Natural killer cell (primary cell): ENCODE measurements at regions not wholly inside any gene's neighbourhood (a gene's known extent, or its start where the extent isn't known, plus 50 kb on each side); places are given as distances from the start of the nearest gene placed in this dataset.

Experiments
- ATAC-seq, 3 donors: fragments of 150-1000 bp in 2 of 3; fragments of 200-7000 bp in 1 of 3; cut with Tn5 transposase; 1 replicate in 1 of 3; 2 replicates in 2 of 3; pipeline ENCODE4 v1.10.0; 2021; ENCODE audit warnings: mild to moderate bottlenecking in 2 of 3, moderate library complexity in 2 of 3
- DNase-seq, 2 donors: peaks; one replicate each; pipeline versions ENCODE4 v3.0.0 to v3.0.0-alpha.2; 2013 to 2021; ENCODE audit warnings: mixed read lengths in 1 of 2
- H3K27ac ChIP-seq: one replicate; pipeline ENCODE4 v1.5.1; 2013; ENCODE audit warnings: mild to moderate bottlenecking, low read length
- H3K27me3 ChIP-seq: one replicate; pipeline ENCODE4 v1.6.1; 2013; ENCODE audit warnings: low read length; ENCODE audit not compliant: control insufficient read depth, insufficient read depth
- H3K36me3 ChIP-seq: one replicate; pipeline ENCODE4 v1.6.1; 2013; ENCODE audit warnings: low read length; ENCODE audit not compliant: control insufficient read depth, insufficient read depth
- H3K4me1 ChIP-seq: one replicate; pipeline ENCODE4 v1.6.1; 2013; ENCODE audit warnings: low read length; ENCODE audit not compliant: control insufficient read depth, insufficient read depth
- H3K4me3 ChIP-seq: one replicate; pipeline ENCODE4 v1.5.1; 2013; ENCODE audit warnings: low read length
- H3K9me3 ChIP-seq: one replicate; pipeline ENCODE4 v1.6.1; 2013; ENCODE audit warnings: low read length; ENCODE audit not compliant: control insufficient read depth, insufficient read depth
- H3K27ac Mint-ChIP-seq, 2 donors: one replicate each; pipeline ENCODE4 v1.8.0; 2022; ENCODE audit warnings: mild to moderate bottlenecking in 2 of 2, mixed read lengths in 2 of 2, moderate library complexity in 1 of 2
- H3K27me3 Mint-ChIP-seq, 2 donors: one replicate each; pipeline ENCODE4 v1.8.0; 2022; ENCODE audit warnings: low read depth in 2 of 2, mixed read lengths in 2 of 2
- H3K36me3 Mint-ChIP-seq: one replicate; pipeline ENCODE4 v1.8.0; 2022; ENCODE audit warnings: mixed read lengths
- H3K4me1 Mint-ChIP-seq, 2 donors: one replicate each; pipeline ENCODE4 v1.8.0; 2022; ENCODE audit warnings: mixed read lengths in 2 of 2
- H3K4me3 Mint-ChIP-seq: one replicate; pipeline ENCODE4 v1.8.0; 2022; ENCODE audit warnings: mild to moderate bottlenecking, moderate library complexity, mixed read lengths
- H3K9me3 Mint-ChIP-seq, 2 donors: one replicate each; pipeline ENCODE4 v1.8.0; 2022; ENCODE audit warnings: mixed read lengths in 2 of 2
- WGBS: methylation state at CpG from one replicate; pipeline ENCODE4 v1.1.7; 2013; ENCODE audit warnings: missing lambda C conversion rate; ENCODE audit not compliant: insufficient coverage; 5-methylcytosine and 5-hydroxymethylcytosine counted together
- intact Hi-C: fragments of 100-400 bp; cut with micrococcal nuclease; formaldehyde crosslinking; loops from one replicate; pipeline ENCODE4 v1.14.2; 2022
- TF ChIP-seq, protein P1 (sequence below): fragments of 200-600 bp; IDR thresholded peaks from one replicate; pipeline ENCODE4 v1.8.0; 2022; ENCODE audit warnings: antibody characterized with exemption

GRCh38 chr15:46343196-46343935 lies 708.5 kb downstream of the SQOR start:
- Histone ChIP-seq H3K4me3 (no peak overlapping the region), H3K9me3 (no peaks in the 10 kb centered on the region), H3K27me3 (no peaks in the 10 kb centered on the region), H3K36me3 (no peaks in the 10 kb centered on the region), H3K4me1 (no peaks in the 10 kb centered on the region), H3K27ac (no peak overlapping the region)
- ATAC-seq (no peak), DNase-seq (no peak)
- H3K36me3 Mint-ChIP-seq: no peaks in the 10 kb centered on the region
- no peak overlapping the region for H3K27ac Mint-ChIP-seq
- intact Hi-C loops: no loop called here
- H3K27me3 Mint-ChIP-seq: no peaks in the 10 kb centered on the region
- WGBS: 62% methylated on average over 6 of the region's 7 CpGs
- TF ChIP-seq, protein P1, sequence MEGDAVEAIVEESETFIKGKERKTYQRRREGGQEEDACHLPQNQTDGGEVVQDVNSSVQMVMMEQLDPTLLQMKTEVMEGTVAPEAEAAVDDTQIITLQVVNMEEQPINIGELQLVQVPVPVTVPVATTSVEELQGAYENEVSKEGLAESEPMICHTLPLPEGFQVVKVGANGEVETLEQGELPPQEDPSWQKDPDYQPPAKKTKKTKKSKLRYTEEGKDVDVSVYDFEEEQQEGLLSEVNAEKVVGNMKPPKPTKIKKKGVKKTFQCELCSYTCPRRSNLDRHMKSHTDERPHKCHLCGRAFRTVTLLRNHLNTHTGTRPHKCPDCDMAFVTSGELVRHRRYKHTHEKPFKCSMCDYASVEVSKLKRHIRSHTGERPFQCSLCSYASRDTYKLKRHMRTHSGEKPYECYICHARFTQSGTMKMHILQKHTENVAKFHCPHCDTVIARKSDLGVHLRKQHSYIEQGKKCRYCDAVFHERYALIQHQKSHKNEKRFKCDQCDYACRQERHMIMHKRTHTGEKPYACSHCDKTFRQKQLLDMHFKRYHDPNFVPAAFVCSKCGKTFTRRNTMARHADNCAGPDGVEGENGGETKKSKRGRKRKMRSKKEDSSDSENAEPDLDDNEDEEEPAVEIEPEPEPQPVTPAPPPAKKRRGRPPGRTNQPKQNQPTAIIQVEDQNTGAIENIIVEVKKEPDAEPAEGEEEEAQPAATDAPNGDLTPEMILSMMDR: no peak
- no peaks in the 10 kb centered on the region for H3K4me1 Mint-ChIP-seq
- peaks cover 0 to 11% of the 10 kb centered on the region in 2 donors for H3K9me3 Mint-ChIP-seq
- H3K4me3 Mint-ChIP-seq: no peak overlapping the region

DNA sequence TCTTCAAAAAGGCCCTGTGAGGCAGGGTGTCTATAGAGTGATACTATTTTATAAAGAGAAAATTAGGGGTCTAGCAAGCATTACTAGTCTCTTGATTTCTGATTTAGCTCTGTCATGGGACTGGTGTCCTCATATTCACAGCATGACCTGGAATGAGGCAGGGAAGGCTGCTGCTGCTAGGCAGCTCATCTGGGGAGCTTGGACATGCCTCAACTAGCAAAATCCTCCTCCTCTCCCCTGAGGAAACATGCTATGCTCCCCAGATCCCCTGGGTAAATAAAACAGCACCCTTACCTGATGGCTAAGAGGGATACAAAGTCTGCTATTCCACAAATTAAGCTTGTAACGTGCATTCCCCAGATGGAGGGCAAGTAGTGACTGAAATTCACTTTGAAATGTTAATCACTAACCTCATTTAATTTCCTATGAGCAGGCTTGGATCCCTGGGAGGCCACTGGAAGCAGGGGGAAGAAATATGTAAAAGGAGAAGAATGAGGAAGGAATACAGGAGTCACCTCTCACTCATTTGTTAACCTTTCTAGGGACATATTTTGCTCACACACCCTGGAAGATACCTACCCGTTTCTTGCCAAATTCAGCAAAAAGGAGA lies 709.4 kb downstream of the SQOR start:
- no peaks in the 10 kb centered on the region for H3K9me3 ChIP-seq
- H3K4me1 Mint-ChIP-seq: no peaks in the 10 kb centered on the region
- H3K4me3 ChIP-seq: no peak overlapping the region
- no peaks in the 10 kb centered on the region for H3K27me3 ChIP-seq
- no peaks in the 10 kb centered on the region for H3K4me1 ChIP-seq
- no peak for ATAC-seq
- H3K9me3 Mint-ChIP-seq: peaks cover 0 to 14% of the 10 kb centered on the region in 2 donors
- no peak overlapping the region for H3K27ac Mint-ChIP-seq
- intact Hi-C loops: no loop called here
- DNase-seq: no peak
- H3K36me3 Mint-ChIP-seq: no peaks in the 10 kb centered on the region
- no peaks in the 10 kb centered on the region for H3K36me3 ChIP-seq
- H3K27ac ChIP-seq: no peak overlapping the region
- H3K4me3 Mint-ChIP-seq: no peak overlapping the region
- no peaks in the 10 kb centered on the region for H3K27me3 Mint-ChIP-seq
- TF ChIP-seq, protein P1: no peak
- 42% methylated on average over 2 of the region's 2 CpGs for WGBS

DNA sequence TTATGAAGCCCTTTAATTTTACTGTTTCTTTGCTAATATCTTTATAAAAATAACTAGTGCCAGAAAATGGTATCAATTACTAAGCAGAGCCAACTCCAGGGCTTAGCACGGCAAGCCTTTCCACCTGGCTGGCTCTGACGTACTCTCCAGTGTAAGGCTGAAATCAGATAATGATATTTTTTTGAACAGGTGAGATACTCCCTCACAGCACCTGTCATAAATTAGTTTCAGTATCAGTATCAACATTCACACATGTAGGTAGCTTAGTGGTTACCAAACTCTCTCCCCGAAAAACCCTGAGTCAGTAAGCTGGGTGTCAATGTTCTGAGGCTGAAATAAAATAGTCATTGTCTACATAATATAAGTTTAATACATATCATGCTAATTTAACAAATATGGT lies 710.1 kb downstream of the SQOR start:
- no peaks in the 10 kb centered on the region for H3K36me3 Mint-ChIP-seq
- no peak overlapping the region for H3K27ac ChIP-seq
- no peaks in the 10 kb centered on the region for H3K27me3 ChIP-seq
- no peaks in the 10 kb centered on the region for H3K4me1 ChIP-seq
- no peaks in the 10 kb centered on the region for H3K9me3 ChIP-seq
- H3K36me3 ChIP-seq: no peaks in the 10 kb centered on the region
- H3K27ac Mint-ChIP-seq: no peak overlapping the region
- no peaks in the 10 kb centered on the region for H3K27me3 Mint-ChIP-seq
- H3K4me3 Mint-ChIP-seq: no peak overlapping the region
- no peaks in the 10 kb centered on the region for H3K4me1 Mint-ChIP-seq
- H3K4me3 ChIP-seq: no peak overlapping the region
- peaks cover 0 to 14% of the 10 kb centered on the region in 2 donors for H3K9me3 Mint-ChIP-seq
- TF ChIP-seq, protein P1: no peak
- ATAC-seq (no peak), DNase-seq (no peak)
- intact Hi-C loops: no loop called here
- WGBS: no CpG with 5 or more reads among the region's 3 CpGs

- Mint-ChIP-seq H3K4me1 (no peaks in the 10 kb centered on the region), H3K27ac (no peak overlapping the region), H3K9me3 (peaks cover 10 to 12% of the 10 kb centered on the region in 2 donors), H3K27me3 (no peaks in the 10 kb centered on the region), H3K4me3 (no peak overlapping the region), H3K36me3 (no peaks in the 10 kb centered on the region)
- Histone ChIP-seq H3K4me3 (no peak overlapping the region), H3K9me3 (peaks cover 9% of the 10 kb centered on the region), H3K27ac (no peak overlapping the region), H3K4me1 (no peaks in the 10 kb centered on the region), H3K27me3 (no peaks in the 10 kb centered on the region), H3K36me3 (no peaks in the 10 kb centered on the region)
- intact Hi-C loops: no loop called here
- WGBS: 91% methylated on average over 3 of the region's 3 CpGs
- no peak for ATAC-seq
- TF ChIP-seq, protein P1: no peak
- DNase-seq: no peak
Measured at GRCh38 chr15:46354443-46354842, 719.6 kb downstream of the SQOR start.
